Mesodermal cell (in vitro differentiated cells): ENCODE measurements at regions not wholly inside any gene's neighbourhood (a gene's known extent, or its start where the extent isn't known, plus 50 kb on each side); places are given as distances from the start of the nearest gene placed in this dataset.

ENCODE experiments used
- H3K27ac ChIP-seq: 2 replicates; pipeline ENCODE4 v1.7.0; 2013; ENCODE audit warnings: mild to moderate bottlenecking, low read depth, low read length, moderate library complexity; ENCODE audit not compliant: severe bottlenecking
- H3K36me3 ChIP-seq: 2 replicates; pipeline ENCODE4 v1.7.1; 2013; ENCODE audit warnings: mild to moderate bottlenecking, low read length, moderate library complexity; ENCODE audit not compliant: control insufficient read depth, insufficient read depth
- H3K4me1 ChIP-seq: one replicate; pipeline ENCODE4 v1.7.1; 2013; ENCODE audit warnings: mild to moderate bottlenecking, low read length; ENCODE audit not compliant: insufficient read depth, control insufficient read depth, poor library complexity, severe bottlenecking
- H3K4me3 ChIP-seq: 2 replicates; pipeline ENCODE4 v1.7.0; 2013; ENCODE audit warnings: low read length, control low read depth, mild to moderate bottlenecking; ENCODE audit not compliant: insufficient read depth, poor library complexity, severe bottlenecking; ENCODE audit errors: extremely low read depth
- H3K9me3 ChIP-seq: 2 replicates; pipeline ENCODE4 v1.7.1; 2013; ENCODE audit warnings: mild to moderate bottlenecking, low read length, moderate library complexity; ENCODE audit not compliant: control insufficient read depth
- WGBS, 2 experiments: methylation state at CpG; one replicate each; pipeline ENCODE4 v1.1.5; 2013; ENCODE audit warnings: missing lambda C conversion rate in 2 of 2; ENCODE audit not compliant: insufficient coverage in 2 of 2; 5-methylcytosine and 5-hydroxymethylcytosine counted together

GRCh38 chr18:72154926-72155325 is 389.2 kb downstream of the CBLN2 start:
- H3K4me1 ChIP-seq = no peaks in the 10 kb centered on the region
- H3K36me3 ChIP-seq = no peaks in the 10 kb centered on the region
- peaks cover 21% of the 10 kb centered on the region for H3K9me3 ChIP-seq
- H3K27ac ChIP-seq = no peak overlapping the region
- H3K4me3 ChIP-seq = no peak overlapping the region
- WGBS, 2 experiments = no CpG with 5 or more reads among the region's 2 CpGs

DNA sequence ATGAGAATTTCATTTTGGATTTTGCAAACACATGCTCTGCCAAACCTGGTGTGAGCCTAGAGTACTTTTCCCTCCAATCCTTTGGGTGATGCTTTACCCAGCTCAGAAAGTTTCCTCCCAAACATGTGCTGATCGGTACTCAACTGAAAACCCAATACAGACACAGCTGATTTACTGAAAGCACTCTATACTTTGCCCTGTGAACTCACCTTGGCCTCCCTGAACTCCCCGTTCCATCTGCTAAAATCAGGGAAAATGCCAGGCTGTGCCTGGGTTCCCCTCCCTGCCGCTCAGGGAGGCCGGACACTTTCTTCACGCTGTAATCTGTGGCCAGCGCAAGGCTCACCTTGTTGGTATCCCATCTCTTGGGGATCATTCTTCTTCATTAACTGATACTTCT is 391.2 kb downstream of the CBLN2 start:
- no peak overlapping the region for H3K4me3 ChIP-seq
- H3K27ac ChIP-seq = no peak overlapping the region
- no peaks in the 10 kb centered on the region for H3K4me1 ChIP-seq
- H3K9me3 ChIP-seq = peaks cover 16% of the 10 kb centered on the region
- WGBS, 2 experiments = 57 to 76% methylated on average over 6 of the region's 6 CpGs
- no peaks in the 10 kb centered on the region for H3K36me3 ChIP-seq

GRCh38 chr18:72147830-72148229 is 396.3 kb downstream of the CBLN2 start:
- H3K36me3 ChIP-seq = no peaks in the 10 kb centered on the region
- peaks cover 3% of the 10 kb centered on the region for H3K9me3 ChIP-seq
- H3K4me1 ChIP-seq = no peaks in the 10 kb centered on the region
- no peak overlapping the region for H3K27ac ChIP-seq
- no peak overlapping the region for H3K4me3 ChIP-seq
- WGBS, 2 experiments = 80% methylated on average over 1 of the region's 3 CpGs; no CpG with 5 or more reads in 1 of the 2 experiments

DNA sequence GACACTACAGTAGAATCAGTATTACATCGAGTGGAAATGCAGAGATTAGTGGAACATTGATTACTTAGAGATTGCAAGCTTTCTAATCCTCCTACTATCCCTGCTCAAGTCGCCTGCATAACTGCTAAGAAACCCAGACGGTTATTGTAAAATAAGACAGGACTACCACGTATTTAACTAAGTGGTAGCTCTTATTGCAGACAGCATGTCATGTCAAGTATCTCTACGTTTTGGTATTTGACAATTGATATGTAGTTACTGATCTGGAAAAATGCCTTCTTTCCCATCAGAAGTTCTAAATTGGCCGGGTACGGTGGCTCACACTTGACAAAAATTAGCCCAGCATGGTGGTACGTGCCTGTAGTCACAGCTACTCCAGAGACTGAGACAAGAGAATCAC is 404.1 kb downstream of the CBLN2 start:
- Histone ChIP-seq H3K27ac (no peak overlapping the region), H3K9me3 (peaks cover 26% of the 10 kb centered on the region), H3K36me3 (no peaks in the 10 kb centered on the region), H3K4me1 (no peaks in the 10 kb centered on the region), H3K4me3 (no peak overlapping the region)
- whole genome bisulfite sequencing, 2 experiments = 59 to 68% methylated on average over 7 of the region's 8 CpGs

- H3K9me3 ChIP-seq = no peaks in the 10 kb centered on the region
- H3K36me3 ChIP-seq = no peaks in the 10 kb centered on the region
- no peak overlapping the region for H3K27ac ChIP-seq
- H3K4me3 ChIP-seq = no peak overlapping the region
- no peaks in the 10 kb centered on the region for H3K4me1 ChIP-seq
- 89% methylated on average over 1 of the region's 1 CpG; no CpG with 5 or more reads in 1 of the 2 experiments for WGBS, 2 experiments
Measured at GRCh38 chr18:72128649-72129048, 415.5 kb downstream of the CBLN2 start.

- H3K36me3 ChIP-seq = no peaks in the 10 kb centered on the region
- H3K9me3 ChIP-seq = peaks cover 3% of the 10 kb centered on the region
- no peaks in the 10 kb centered on the region for H3K4me1 ChIP-seq
- no peak overlapping the region for H3K4me3 ChIP-seq
- no peak overlapping the region for H3K27ac ChIP-seq
Measured at GRCh38 chr18:72122103-72122502, 422.0 kb downstream of the CBLN2 start.

DNA sequence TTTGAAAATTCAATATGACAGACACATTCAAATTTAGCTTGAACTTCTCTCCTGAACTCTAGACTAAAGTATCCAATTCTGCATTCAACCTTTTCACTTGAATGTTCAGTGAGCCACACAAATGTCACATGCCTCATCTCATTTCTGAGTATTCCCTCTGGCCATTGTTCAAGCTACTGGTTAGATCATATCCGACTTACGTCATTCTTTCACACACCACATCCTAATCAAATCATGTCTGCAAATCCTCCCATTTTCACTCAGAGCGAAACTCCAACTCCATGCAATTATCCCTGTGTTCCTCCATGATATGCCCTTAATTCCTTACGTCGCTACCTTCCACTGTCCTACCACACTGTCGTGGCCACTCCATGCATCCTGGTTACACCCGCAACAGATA is 425.1 kb downstream of the CBLN2 start:
- 89 to 91% methylated on average over 6 to 7 of the region's 7 CpGs for WGBS, 2 experiments
- Histone ChIP-seq H3K4me1 (no peaks in the 10 kb centered on the region), H3K9me3 (peaks cover 10% of the 10 kb centered on the region), H3K36me3 (no peaks in the 10 kb centered on the region), H3K27ac (no peak overlapping the region), H3K4me3 (no peak overlapping the region)

GRCh38 chr18:72114801-72115594 is 429.1 kb downstream of the CBLN2 start:
- Histone ChIP-seq H3K4me3 (no peak overlapping the region), H3K36me3 (no peaks in the 10 kb centered on the region), H3K27ac (no peak overlapping the region), H3K4me1 (no peaks in the 10 kb centered on the region), H3K9me3 (peaks cover 15% of the 10 kb centered on the region)
- 80 to 90% methylated on average over 2 to 4 of the region's 4 CpGs for WGBS, 2 experiments

- Histone ChIP-seq H3K36me3 (no peaks in the 10 kb centered on the region), H3K27ac (no peak overlapping the region), H3K4me1 (no peaks in the 10 kb centered on the region), H3K4me3 (no peak overlapping the region), H3K9me3 (peaks cover 18% of the 10 kb centered on the region)
- WGBS, 2 experiments = 38% methylated on average over 1 of the region's 9 CpGs; no CpG with 5 or more reads in 1 of the 2 experiments
Measured at GRCh38 chr18:72107647-72108383, 436.3 kb downstream of the CBLN2 start.

DNA sequence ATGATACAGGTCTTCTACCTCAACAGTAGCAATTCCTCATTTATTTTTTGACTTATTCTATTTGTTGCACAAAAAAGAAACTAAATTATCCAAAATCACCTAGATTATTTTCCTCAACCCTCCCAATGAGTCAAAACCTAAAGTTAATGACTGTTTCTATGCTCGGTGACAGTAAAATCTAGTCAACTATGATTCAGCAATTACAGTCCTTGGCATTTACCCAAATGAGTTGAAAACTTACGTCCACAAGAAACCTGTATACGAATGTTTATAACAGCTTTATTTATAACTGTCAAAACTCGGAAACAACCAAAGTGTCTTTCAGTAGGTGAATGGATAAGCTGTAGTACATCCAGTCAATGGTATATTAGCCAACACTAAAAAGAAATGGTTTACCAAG is 439.3 kb downstream of the CBLN2 start:
- no peak overlapping the region for H3K27ac ChIP-seq
- H3K4me1 ChIP-seq = no peaks in the 10 kb centered on the region
- H3K9me3 ChIP-seq = peaks cover 14% of the 10 kb centered on the region
- 50 to 80% methylated on average over 1 of the region's 4 CpGs for WGBS, 2 experiments
- H3K4me3 ChIP-seq = no peak overlapping the region
- no peaks in the 10 kb centered on the region for H3K36me3 ChIP-seq

- Histone ChIP-seq H3K4me1 (no peaks in the 10 kb centered on the region), H3K4me3 (no peak overlapping the region), H3K27ac (no peak overlapping the region), H3K36me3 (no peaks in the 10 kb centered on the region), H3K9me3 (peaks cover 14% of the 10 kb centered on the region)
- 46 to 50% methylated on average over 1 to 2 of the region's 2 CpGs for WGBS, 2 experiments
Measured at GRCh38 chr18:72102412-72102811, 441.7 kb downstream of the CBLN2 start.
